Thoracic aorta (tissue), 2 donors: ENCODE measurements at regions not wholly inside any gene's neighbourhood (a gene's known extent, or its start where the extent isn't known, plus 50 kb on each side); places are given as distances from the start of the nearest gene placed in this dataset.

ENCODE experiments used
- ATAC-seq: fragments of 150-250 bp; one replicate; pipeline ENCODE4 v1.8.0; 2017; ENCODE audit warnings: low read depth; ENCODE audit not compliant: insufficient number of reproducible peaks, low FRiP score
- DNase-seq: peaks from one replicate; pipeline ENCODE4 v3.0.0-alpha.2; 2020; ENCODE audit warnings: low spot score
- H3K27ac ChIP-seq, 2 donors: fragments of 200-600 bp; sonication (generic); 1 replicate in 1 of 2; 2 replicates in 1 of 2; pipeline ENCODE4 v1.5.1; 2016; ENCODE audit warnings: mild to moderate bottlenecking in 2 of 2, moderate library complexity in 2 of 2
- H3K27me3 ChIP-seq: fragments of 200-600 bp; sonication (generic); replicated peaks from 2 replicates; pipeline ENCODE4 v1.6.0; 2016; ENCODE audit warnings: mild to moderate bottlenecking; ENCODE audit not compliant: insufficient read depth
- H3K36me3 ChIP-seq: fragments of 200-600 bp; sonication (generic); one replicate; pipeline ENCODE4 v1.5.1; 2016
- H3K4me1 ChIP-seq, 2 donors: fragments of 200-600 bp; sonication (generic); 1 replicate in 1 of 2; 2 replicates in 1 of 2; pipeline versions ENCODE4 v1.5.1 to v1.6.0; 2016; ENCODE audit warnings: low read depth in 2 of 2, mild to moderate bottlenecking in 1 of 2; ENCODE audit not compliant: control insufficient read depth in 1 of 2
- H3K4me3 ChIP-seq: fragments of 200-600 bp; sonication (generic); 2 replicates; pipeline ENCODE4 v1.5.1; 2016; ENCODE audit warnings: mild to moderate bottlenecking
- H3K9me3 ChIP-seq: fragments of 200-600 bp; sonication (generic); 2 replicates; pipeline ENCODE4 v1.5.1; 2016
- CTCF ChIP-seq: fragments of 200-600 bp; sonication (generic); IDR thresholded peaks from one replicate; pipeline ENCODE4 v1.5.1; 2019; ENCODE audit warnings: antibody characterized with exemption

- TF ChIP-seq CTCF, result no peak
- no peaks in the 10 kb centered on the region for H3K4me1 ChIP-seq
- H3K4me3 ChIP-seq, result no peak overlapping the region
- no peak for ATAC-seq
- H3K9me3 ChIP-seq, result no peaks in the 10 kb centered on the region
- DNase-seq, result no peak
- no peak overlapping the region for H3K27ac ChIP-seq
- no peaks in the 10 kb centered on the region for H3K27me3 ChIP-seq
- H3K36me3 ChIP-seq, result no peaks in the 10 kb centered on the region
Measured at GRCh38 chr20:1710484-1710883, 52.9 kb upstream of the SIRPG start.

- Histone ChIP-seq H3K27ac (no peak overlapping the region), H3K4me1 (no peaks in the 10 kb centered on the region), H3K36me3 (no peaks in the 10 kb centered on the region), H3K4me3 (no peak overlapping the region), H3K27me3 (no peaks in the 10 kb centered on the region), H3K9me3 (no peaks in the 10 kb centered on the region)
- ATAC-seq (no peak), DNase-seq (no peak)
- no peak for TF ChIP-seq CTCF
Measured at GRCh38 chr20:1707588-1708449, 50.2 kb upstream of the SIRPG start.
